COLO829 (cell line): ENCODE measurements at regions not wholly inside any gene's neighbourhood (a gene's known extent, or its start where the extent isn't known, plus 50 kb on each side); places are given as distances from the start of the nearest gene placed in this dataset.
A peak's percentile ranks its signal among the peaks of the same experiment; 100 is the strongest.
"Not testable (repeated sequence)": the region's sequence is repeated elsewhere in the genome, so short reads cannot be mapped to it uniquely, and the experiment has no call there.

Experiments used
- DNase-seq: peaks from one replicate; pipeline ENCODE4 v3.0.0; 2012; ENCODE audit warnings: low spot score

- DNase-seq: no peak
Observed at GRCh38 chr4:135434936-135435335, 1233.3 kb upstream of the PABPC4L start.

- DNase-seq: no peak
Observed at GRCh38 chr4:135429528-135429927, 1227.9 kb upstream of the PABPC4L start.

GRCh38 chr4:135418353-135418752 is 1216.8 kb upstream of the PABPC4L start:
- peak; percentile 2 for DNase-seq

GRCh38 chr4:135412213-135412612 is 1210.6 kb upstream of the PABPC4L start:
- no peak for DNase-seq

- no peak for DNase-seq
Observed at GRCh38 chr4:135411251-135411650, 1209.7 kb upstream of the PABPC4L start.

GRCh38 chr4:135409261-135409660 is 1207.7 kb upstream of the PABPC4L start:
- not testable (repeated sequence) for DNase-seq

GRCh38 chr4:135408109-135408508 is 1206.5 kb upstream of the PABPC4L start:
- DNase-seq: no peak

- DNase-seq: not testable (repeated sequence)
Observed at GRCh38 chr4:135406597-135406996, 1205.0 kb upstream of the PABPC4L start.

GRCh38 chr4:135385830-135386581 is 1184.4 kb upstream of the PABPC4L start:
- no peak for DNase-seq

- no peak for DNase-seq
Observed at GRCh38 chr4:135383356-135384288, 1182.0 kb upstream of the PABPC4L start.

DNA sequence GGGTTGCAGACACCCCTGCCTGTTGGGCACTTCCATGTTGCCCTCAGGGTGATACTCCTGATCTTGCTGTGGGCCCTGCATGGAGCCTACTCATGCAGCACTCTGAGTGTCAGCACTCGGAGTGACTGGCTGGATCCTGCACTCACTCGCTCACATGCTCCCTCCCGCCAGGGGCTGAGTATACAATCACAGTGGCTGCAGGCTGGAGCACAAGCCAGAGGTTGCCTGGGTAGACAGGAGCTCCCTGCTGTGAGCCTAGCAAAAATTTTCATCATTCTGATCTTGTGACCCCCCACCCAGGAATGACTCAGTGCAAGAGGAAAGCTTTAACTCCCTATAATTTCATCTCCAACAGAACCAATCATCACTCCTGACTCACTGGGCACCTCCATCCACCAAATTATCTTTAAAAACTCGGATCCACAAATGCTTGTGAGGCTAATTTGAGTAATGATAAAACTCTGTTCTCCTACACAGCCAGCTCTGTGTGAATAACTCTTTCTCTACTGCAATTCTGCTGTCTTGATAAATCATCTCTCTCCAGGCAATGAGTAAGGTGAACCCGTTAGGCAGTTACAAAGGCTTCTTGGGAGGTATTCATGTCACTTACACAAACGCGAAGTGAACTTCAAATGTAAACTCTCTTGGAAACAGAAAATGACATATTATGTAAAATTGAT is 1180.8 kb upstream of the PABPC4L start:
- no peak for DNase-seq

- no peak for DNase-seq
Observed at GRCh38 chr4:135372131-135372530, 1170.5 kb upstream of the PABPC4L start.

- no peak for DNase-seq
Observed at GRCh38 chr4:135371137-135371536, 1169.5 kb upstream of the PABPC4L start.

DNA sequence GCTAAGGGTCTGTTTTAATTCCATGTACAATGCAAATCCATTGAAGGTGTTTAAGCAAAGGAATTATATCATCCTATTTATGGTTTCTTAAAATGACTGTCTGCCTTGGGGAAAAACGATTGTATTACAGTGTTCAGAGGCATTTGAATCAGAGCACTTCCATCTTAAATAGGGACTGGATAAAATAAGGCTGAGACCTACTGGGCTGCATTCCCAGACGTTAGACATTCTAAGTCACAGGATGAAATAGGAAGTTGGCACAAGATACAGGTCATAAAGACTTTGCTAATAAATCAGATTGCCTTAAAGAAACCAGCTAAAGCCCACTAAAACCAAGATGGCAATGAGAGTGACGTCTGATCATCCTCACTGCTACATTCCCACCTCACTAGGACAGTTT is 1167.2 kb upstream of the PABPC4L start:
- no peak for DNase-seq

- no peak for DNase-seq
Observed at GRCh38 chr4:135365065-135365464, 1163.5 kb upstream of the PABPC4L start.

DNA sequence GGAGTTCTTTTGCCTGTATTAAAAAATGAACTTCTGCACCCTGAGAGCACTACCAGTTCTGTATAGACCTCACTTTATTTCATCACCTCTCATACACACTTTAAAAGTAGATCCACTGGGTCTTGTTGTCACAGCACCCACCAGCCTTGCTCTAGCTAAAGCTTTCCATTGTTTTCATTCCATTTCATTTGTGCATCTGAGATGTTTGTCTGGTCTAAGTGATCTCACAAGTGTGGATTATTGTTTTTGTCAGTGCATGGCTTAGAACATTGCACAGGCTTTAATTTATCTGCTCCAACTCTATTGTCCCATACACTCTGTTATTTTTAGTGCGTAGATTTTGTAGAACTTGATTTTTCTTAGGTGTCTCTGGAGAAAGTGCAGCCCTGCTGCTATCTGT is 1157.5 kb upstream of the PABPC4L start:
- no peak for DNase-seq

- DNase-seq: no peak
Observed at GRCh38 chr4:135357091-135357490, 1155.5 kb upstream of the PABPC4L start.

DNA sequence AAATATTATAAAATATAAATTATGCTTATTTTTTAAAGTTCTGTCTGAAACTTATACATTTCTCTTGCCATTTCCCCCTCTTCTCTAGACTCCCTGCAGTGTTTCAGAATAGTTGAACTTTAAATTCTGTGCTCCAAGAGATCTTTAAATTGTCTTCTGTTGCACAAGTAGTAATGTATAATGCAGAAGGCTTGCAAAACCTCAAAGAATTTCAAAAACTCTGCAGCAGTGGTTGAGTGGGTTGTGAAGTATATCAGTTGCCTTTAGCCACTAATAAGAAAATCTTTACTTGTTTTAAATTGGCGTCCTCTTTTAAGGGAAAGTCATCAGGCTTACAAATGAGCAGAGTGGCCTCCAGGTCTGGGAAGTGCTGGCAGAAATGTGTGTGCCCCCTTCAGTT is 1153.3 kb upstream of the PABPC4L start:
- no peak for DNase-seq

DNA sequence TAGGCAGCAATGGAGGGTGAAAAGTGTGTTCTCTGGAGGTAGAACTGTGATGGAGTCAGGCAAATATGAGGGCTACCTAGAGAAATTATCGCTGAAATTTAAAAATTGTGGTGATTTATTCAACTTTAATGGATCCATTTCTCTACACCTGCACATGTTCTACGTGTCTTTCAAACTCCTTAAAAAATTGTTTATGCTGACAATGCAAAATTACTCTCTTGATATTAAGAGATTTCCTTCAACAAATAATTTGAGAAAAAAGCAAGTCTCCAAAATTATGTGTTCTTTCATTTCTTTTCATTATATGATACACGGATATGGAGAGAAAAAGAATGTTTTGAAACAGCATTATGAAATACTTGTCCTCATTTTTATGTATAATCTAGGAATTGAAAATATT is 1151.4 kb upstream of the PABPC4L start:
- DNase-seq: no peak

DNA sequence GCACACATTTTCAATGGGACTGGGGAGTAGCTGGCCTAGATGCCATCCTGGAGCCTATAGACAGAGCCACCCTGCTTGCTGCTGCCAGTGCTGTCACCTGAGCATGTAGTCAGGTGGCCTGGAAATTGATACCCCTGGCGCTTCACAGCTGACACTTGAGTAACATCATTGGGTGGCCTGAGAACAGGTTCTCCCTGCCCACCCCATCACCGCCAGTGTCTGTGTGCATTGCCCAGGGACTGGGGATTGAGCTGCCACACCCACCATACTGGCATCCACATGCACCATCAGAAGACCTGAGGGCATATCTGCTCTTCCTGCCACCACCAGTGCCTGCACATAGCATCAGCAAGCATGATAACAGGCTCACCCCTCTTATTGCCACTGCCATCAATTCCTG is 1142.9 kb upstream of the PABPC4L start:
- DNase-seq: no peak

DNA sequence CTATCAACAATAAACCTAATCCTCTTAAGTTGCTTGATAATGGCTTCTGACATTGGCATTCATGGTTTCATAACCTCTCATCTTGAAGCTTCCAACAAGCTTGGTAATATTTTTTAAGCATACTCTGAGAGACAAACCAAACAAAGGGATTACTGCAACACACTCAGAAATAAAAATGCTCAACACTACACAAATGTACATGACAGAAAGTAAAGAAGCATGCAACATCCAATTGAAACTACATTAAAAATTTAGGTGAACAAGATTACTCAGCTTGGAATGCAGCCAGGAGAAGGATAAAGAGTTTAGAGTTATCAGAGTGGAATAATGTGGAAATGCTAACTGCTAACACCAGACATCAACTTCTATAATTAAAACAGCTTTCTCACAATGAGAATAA is 1136.6 kb upstream of the PABPC4L start:
- DNase-seq: no peak

- DNase-seq: no peak
Observed at GRCh38 chr4:135325264-135325663, 1123.7 kb upstream of the PABPC4L start.

- DNase-seq: no peak
Observed at GRCh38 chr4:135319685-135320084, 1118.1 kb upstream of the PABPC4L start.
